BE2C (cell line): ENCODE measurements at regions not wholly inside any gene's neighbourhood (a gene's known extent, or its start where the extent isn't known, plus 50 kb on each side); places are given as distances from the start of the nearest gene placed in this dataset.

Source experiments
- DNase-seq: peaks from one replicate; pipeline ENCODE4 v3.0.0-alpha.2; 2020
- H3K27me3 ChIP-seq: fragments of 250-450 bp; sonication (Bioruptor Pico); 2 replicates; pipeline ENCODE4 v1.5.1; 2020; ENCODE audit warnings: mild to moderate bottlenecking
- H3K36me3 ChIP-seq: fragments of 250-450 bp; sonication (Bioruptor Pico); 2 replicates; pipeline ENCODE4 v1.5.1; 2020; ENCODE audit warnings: mild to moderate bottlenecking
- H3K4me1 ChIP-seq: fragments of 250-450 bp; sonication (Bioruptor Pico); 2 replicates; pipeline ENCODE4 v1.5.1; 2020
- H3K4me3 ChIP-seq: 2 replicates; pipeline ENCODE4 v1.5.1; 2011; ENCODE audit warnings: low read depth, low read length
- H3K9me3 ChIP-seq: fragments of 250-450 bp; sonication (Bioruptor Pico); 2 replicates; pipeline ENCODE4 v1.5.1; 2020
- CTCF ChIP-seq: IDR thresholded peaks from 2 replicates; pipeline ENCODE4 v1.5.1; 2012; ENCODE audit warnings: mild to moderate bottlenecking, low read depth, low read length

GRCh38 chr6:147040121-147040910 lies 163.9 kb upstream of the STXBP5 start:
- no peak for TF ChIP-seq CTCF
- Histone ChIP-seq H3K4me1 (no peaks in the 10 kb centered on the region), H3K4me3 (no peak overlapping the region), H3K27me3 (no peaks in the 10 kb centered on the region), H3K36me3 (no peaks in the 10 kb centered on the region), H3K9me3 (peaks cover 2% of the 10 kb centered on the region; the same call in 1 of the 2 replicates)
- no peak for DNase-seq

GRCh38 chr6:147042679-147043078 lies 161.5 kb upstream of the STXBP5 start:
- no peak for TF ChIP-seq CTCF
- no peaks in the 10 kb centered on the region for H3K27me3 ChIP-seq
- H3K36me3 ChIP-seq, result no peaks in the 10 kb centered on the region
- H3K4me1 ChIP-seq, result no peaks in the 10 kb centered on the region
- peaks cover 2% of the 10 kb centered on the region; the same call in 1 of the 2 replicates for H3K9me3 ChIP-seq
- no peak overlapping the region for H3K4me3 ChIP-seq
- DNase-seq, result no peak

- no peak for DNase-seq
- Histone ChIP-seq H3K4me1 (no peaks in the 10 kb centered on the region), H3K4me3 (no peak overlapping the region), H3K9me3 (peaks cover 2% of the 10 kb centered on the region; the same call in 1 of the 2 replicates), H3K27me3 (no peaks in the 10 kb centered on the region), H3K36me3 (no peaks in the 10 kb centered on the region)
- TF ChIP-seq CTCF, result no peak
Observed at GRCh38 chr6:147043994-147044477, 160.2 kb upstream of the STXBP5 start.

GRCh38 chr6:147046141-147046877 lies 157.9 kb upstream of the STXBP5 start:
- DNase-seq, result peak; percentile 48
- Histone ChIP-seq H3K27me3 (no peaks in the 10 kb centered on the region), H3K36me3 (no peaks in the 10 kb centered on the region), H3K9me3 (peaks cover 2% of the 10 kb centered on the region; the same call in 1 of the 2 replicates), H3K4me3 (no peak overlapping the region), H3K4me1 (no peaks in the 10 kb centered on the region)
- no peak for TF ChIP-seq CTCF

- DNase-seq, result no peak
Observed at GRCh38 chr6:147048930-147049329, 155.3 kb upstream of the STXBP5 start.

More at GRCh38 chr6:147048930-147049329, 155.3 kb upstream of the STXBP5 start:
- no peaks in the 10 kb centered on the region for H3K27me3 ChIP-seq
- no peaks in the 10 kb centered on the region for H3K4me1 ChIP-seq
- no peaks in the 10 kb centered on the region for H3K36me3 ChIP-seq
- TF ChIP-seq CTCF, result no peak
- H3K4me3 ChIP-seq, result no peak overlapping the region
- H3K9me3 ChIP-seq, result peaks cover 2% of the 10 kb centered on the region; the same call in 1 of the 2 replicates
